LNCAP (cell line): ENCODE measurements at regions not wholly inside any gene's neighbourhood (a gene's known extent, or its start where the extent isn't known, plus 50 kb on each side); places are given as distances from the start of the nearest gene placed in this dataset.

Experiments used
- TF ChIP-seq, protein P1 (sequence below): fragments of 450-650 bp; IDR thresholded peaks from 2 replicates; pipeline ENCODE4 v1.5.1; 2017; ENCODE audit warnings: mild to moderate bottlenecking

DNA sequence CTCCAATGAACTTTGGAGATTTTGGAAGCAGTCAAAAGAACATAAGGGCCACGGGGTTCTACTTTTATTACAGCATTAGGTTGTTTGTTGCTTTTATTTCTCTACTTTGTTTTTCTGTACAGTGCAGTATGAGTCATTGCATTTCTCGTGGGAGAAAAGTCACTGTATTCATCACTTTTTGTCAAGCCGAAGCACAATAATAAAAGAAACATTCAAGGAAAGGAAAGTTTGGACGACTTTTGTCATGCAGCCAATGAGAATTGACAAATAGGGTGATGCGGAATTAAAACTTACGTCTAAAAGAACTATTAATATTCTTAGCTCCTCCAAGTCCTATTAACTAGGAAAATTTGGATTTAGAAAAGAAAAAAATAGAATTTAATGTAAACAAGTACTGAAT is 209.9 kb downstream of the TMEM182 start:
- TF ChIP-seq, protein P1, sequence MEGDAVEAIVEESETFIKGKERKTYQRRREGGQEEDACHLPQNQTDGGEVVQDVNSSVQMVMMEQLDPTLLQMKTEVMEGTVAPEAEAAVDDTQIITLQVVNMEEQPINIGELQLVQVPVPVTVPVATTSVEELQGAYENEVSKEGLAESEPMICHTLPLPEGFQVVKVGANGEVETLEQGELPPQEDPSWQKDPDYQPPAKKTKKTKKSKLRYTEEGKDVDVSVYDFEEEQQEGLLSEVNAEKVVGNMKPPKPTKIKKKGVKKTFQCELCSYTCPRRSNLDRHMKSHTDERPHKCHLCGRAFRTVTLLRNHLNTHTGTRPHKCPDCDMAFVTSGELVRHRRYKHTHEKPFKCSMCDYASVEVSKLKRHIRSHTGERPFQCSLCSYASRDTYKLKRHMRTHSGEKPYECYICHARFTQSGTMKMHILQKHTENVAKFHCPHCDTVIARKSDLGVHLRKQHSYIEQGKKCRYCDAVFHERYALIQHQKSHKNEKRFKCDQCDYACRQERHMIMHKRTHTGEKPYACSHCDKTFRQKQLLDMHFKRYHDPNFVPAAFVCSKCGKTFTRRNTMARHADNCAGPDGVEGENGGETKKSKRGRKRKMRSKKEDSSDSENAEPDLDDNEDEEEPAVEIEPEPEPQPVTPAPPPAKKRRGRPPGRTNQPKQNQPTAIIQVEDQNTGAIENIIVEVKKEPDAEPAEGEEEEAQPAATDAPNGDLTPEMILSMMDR, result no peak

DNA sequence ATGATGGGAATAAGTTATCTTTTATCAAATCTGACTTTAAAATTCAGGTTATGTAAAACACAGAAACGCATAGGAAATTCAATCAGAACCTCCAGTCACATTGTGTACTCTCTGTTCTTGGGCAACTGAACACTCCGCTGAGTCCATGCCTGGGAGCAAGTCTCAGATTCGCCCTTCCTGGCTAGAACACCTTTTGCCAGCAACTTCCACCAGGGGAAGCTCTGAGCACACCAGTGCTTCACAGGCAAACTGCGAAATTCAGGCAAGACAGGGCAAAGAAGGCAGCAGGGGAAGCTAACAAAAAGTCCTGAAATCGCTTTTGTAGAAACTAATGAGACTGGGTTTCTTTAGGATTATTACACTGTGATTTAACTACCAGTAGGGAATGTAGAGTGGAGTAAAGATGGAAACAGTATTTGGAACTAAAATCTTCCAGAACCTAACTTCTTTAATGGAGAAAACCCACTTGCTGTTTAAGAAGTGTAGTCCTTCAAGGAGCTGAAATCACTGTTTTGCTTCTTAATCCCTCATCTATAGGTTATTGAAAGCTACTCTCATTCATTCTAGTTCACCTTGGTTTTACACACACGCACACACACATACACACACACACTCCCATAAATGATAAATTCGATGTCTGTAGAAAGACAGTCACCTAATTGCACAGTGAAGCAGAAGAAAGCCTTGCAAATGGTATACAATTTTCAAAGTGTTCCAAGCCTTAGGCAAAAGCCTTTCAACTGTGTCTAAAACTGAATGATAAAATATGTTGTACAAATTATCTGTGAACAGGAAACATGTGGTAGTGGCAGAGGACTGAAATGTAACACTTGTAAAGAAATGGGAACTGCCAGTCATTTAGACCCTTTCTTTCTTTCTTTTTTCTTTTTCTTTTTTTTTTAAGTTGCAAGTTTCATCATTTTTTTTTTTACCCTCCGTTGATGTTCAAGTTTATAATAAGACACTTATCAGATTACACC is 214.5 kb downstream of the TMEM182 start:
- TF ChIP-seq, protein P1, result peak; percentile 52

DNA sequence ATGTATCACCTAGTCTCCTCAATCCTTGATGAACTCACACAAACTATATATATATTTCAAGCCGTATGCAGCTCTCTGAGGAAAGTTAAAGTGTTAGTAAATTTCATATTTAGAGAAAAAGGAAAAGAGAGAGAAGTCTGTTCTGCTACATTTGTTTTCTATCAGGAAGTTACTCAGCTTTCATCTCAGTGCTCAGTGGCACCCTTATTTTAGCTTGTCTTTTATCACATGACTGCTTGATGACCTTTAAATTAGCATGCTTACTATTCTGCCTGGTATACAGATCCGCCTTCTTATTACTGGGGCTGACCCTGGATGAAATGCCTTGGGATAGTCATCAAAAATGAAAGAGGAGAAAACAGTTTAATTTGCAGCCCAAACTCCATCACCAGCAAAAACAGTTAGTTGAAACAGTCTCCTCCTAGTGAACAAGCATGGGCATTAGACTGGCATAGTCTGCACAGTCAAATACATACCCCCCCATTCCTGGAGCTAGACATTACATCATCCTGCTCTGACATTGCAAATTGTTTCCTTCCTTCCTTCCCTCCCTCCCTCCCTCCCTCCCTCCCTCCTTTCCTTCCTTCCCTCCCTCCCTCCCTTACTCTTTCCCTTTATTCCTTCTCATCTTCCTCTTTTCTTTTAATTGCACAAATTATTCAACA is 215.7 kb downstream of the TMEM182 start:
- TF ChIP-seq, protein P1, result no peak

DNA sequence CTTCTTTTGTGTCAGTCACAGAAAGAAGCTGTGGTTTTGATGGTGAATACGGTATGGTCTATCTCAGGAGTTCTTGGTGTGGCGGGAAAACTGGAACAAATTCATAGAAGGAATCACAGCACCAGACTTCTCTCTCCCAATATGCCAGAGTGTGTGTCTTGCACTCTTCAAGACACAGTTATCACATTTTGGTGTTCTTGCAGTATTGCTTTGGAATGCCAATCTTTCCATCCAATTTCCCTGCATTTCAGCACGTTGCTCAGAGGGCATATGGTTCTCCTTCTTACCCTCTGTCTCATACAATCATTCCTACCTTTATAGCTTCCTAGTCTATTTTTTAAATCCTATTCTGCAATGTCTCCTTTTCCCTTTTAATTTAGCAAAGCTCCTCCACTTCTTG is 216.3 kb downstream of the TMEM182 start:
- TF ChIP-seq, protein P1, result no peak

DNA sequence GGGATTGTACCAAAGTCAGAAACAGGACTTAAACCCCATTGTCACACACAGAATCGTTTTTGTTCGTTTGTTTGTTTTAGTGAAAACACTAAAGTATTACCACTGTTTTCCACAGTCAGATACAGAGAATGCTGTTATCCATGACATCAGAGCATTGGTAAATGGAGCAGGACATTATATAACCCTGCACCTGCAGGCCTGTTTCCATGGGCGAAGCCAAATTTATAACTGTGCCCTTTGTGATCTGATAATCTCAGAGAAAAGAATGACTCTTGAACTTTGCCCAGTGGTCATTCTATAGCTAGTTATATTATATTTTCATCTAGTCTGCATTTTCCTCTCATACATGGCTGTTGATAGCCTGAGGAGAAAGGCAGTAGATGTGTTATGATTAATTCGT is 217.6 kb downstream of the TMEM182 start:
- TF ChIP-seq, protein P1, result no peak

DNA sequence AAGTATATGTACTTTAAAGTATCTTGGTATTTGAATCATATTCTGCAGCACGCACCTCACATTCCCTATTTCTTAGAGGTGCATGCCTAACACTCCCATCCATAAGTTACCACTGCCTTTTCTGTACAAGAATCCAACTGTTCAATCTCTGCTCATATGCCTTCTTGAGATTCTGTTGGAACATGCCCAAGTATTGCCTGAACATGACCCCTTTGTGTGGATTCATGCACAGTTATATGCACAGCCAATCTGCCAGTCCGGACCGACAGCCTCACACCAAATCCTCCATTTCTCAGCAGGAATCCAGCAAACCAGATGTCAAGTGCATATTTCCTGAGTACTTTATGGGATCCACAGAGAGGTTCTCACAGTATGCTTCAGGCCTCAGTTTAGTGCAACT is 222.0 kb downstream of the TMEM182 start:
- TF ChIP-seq, protein P1, result no peak

DNA sequence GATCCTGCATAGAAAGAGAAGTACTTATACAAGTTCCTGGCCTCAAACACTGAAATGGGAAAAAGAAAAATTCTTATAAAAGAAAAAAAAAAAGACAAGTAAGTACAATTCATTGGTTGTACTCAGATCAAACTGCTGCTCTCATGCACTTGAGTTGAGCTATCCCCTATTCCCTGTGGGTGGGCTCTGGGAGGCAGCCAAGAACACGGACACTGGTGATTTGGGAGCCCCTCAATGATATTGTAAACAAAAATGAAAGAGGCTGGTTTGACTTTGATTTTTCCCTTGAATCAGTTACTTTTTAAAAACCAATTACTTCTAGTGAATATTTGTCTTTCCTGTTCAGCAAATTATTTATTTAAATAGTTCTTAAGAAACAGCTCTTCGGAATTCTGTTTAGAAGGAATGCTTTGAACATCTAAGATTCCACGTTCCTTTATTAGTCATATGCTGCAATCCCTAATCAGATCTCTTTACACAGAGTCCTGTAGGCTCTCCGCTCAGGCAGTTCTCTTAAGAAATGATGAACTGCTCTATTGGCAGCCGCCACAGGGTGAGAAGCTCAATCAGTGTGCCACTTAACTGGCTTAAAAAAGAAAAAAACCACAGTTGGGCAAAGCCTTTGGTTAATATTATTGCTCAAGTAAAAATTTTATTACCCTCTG is 225.1 kb downstream of the TMEM182 start:
- TF ChIP-seq, protein P1, result no peak
